ENCODE measurements at regions not wholly inside any gene's neighbourhood (a gene's known extent, or its start where the extent isn't known, plus 50 kb on each side); places are given as distances from the start of the nearest gene placed in this dataset.

GRCh38 chr1:218865591-218865990 is 308.1 kb upstream of the LYPLAL1 start:
- no peak for TF ChIP-seq POLR2A (IDR thresholded peaks at IDR 0.05)
- TF ChIP-seq, protein P1, sequence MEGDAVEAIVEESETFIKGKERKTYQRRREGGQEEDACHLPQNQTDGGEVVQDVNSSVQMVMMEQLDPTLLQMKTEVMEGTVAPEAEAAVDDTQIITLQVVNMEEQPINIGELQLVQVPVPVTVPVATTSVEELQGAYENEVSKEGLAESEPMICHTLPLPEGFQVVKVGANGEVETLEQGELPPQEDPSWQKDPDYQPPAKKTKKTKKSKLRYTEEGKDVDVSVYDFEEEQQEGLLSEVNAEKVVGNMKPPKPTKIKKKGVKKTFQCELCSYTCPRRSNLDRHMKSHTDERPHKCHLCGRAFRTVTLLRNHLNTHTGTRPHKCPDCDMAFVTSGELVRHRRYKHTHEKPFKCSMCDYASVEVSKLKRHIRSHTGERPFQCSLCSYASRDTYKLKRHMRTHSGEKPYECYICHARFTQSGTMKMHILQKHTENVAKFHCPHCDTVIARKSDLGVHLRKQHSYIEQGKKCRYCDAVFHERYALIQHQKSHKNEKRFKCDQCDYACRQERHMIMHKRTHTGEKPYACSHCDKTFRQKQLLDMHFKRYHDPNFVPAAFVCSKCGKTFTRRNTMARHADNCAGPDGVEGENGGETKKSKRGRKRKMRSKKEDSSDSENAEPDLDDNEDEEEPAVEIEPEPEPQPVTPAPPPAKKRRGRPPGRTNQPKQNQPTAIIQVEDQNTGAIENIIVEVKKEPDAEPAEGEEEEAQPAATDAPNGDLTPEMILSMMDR (IDR thresholded peaks at IDR 0.05): no peak

Measured in esophagus squamous epithelium (tissue), 4 donors.